ENCODE measurements at regions not wholly inside any gene's neighbourhood (a gene's known extent, or its start where the extent isn't known, plus 50 kb on each side); places are given as distances from the start of the nearest gene placed in this dataset.

DNA sequence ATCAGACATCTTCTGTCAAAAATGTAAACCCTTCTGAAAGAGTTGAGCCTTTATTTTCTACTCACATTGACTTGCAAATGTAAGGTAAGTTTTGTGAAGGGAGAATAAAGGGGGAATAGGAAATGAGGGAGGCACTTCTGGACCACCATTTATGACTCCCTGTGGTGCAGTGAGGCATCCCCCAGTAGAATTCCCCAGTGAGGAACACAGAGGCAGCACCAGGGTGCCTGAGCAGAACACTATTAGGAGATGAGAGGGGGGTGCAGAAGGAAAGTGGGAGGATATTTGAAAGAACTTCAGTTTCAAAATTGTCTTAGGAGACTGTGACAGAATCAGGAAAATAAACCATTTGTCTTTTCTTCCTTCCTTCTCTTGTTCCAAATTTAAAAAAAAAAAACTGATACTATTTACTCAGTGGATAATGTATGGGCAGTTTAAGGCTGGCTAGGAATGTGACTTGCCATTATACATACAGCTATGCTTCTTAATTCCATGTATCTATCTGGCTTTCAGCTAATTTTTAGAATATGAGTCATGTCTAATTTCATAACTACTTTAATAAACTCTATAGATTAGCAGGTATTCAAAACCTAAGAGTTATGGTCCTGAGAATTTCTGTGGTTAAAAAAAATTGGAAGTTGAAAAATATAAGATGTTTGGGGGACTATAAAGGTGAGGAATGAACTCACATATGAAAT lies 478.1 kb upstream of the CHAC2 start:
- FAIRE-seq: no peak

DNA sequence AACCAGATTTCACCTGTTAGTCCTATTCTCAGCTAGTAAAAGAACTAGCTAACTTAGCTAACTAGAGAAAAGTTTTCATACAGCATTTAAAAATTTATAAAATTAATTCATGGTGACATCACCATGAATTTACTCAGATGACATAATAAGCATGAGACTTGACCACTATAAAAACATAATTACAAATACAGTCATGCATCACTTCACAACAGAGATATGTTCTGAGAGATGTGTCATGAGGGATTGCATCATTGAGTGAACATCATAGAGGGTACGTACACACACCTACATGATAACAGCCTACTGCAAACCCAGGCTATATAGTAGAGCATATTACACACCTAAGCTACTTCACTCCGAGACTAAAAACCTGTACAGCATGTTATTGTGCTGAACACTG lies 481.3 kb upstream of the CHAC2 start:
- FAIRE-seq (no peak), DNase-seq (ENCODE audit: low read depth in 1 of 2, low spot score in 1 of 2) (no peak), ATAC-seq (no peak)
- H3K9me3 ChIP-seq: no peaks in the 10 kb centered on the region
- H3K27ac ChIP-seq: no peak overlapping the region
- POLR2A ChIA-PET: no interaction called here
- CTCF ChIA-PET: interaction anchor here (0.5 kb wide), 1 partner anchor 183 kb away, joined by 3 read pairs; no protein-coding TSS in a partner anchor
- H3K4me3 ChIP-seq: no peak overlapping the region
- 25% methylated on average over 2 of the region's 2 CpGs for WGBS (ENCODE audit: missing lambda C conversion rate)
- H3K4me2 ChIP-seq: no peak overlapping the region
- no peak for TF ChIP-seq JUN (IDR thresholded peaks at IDR 0.05)
- TF ChIP-seq ZC3H11A (IDR thresholded peaks at IDR 0.05): no peak
- TF ChIP-seq, protein P1, sequence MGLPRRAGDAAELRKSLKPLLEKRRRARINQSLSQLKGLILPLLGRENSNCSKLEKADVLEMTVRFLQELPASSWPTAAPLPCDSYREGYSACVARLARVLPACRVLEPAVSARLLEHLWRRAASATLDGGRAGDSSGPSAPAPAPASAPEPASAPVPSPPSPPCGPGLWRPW (IDR thresholded peaks at IDR 0.05): no peak
- no peak for TF ChIP-seq MYC (IDR thresholded peaks at IDR 0.05; ENCODE audit: borderline replicate concordance, low read length)
- no peak for TF ChIP-seq FOSB (CRISPR knock-in tag; IDR thresholded peaks at IDR 0.05)
- no peak for TF ChIP-seq KDM5A (IDR thresholded peaks at IDR 0.05)
- no peak for TF ChIP-seq ESRRA (IDR thresholded peaks at IDR 0.05; ENCODE audit: borderline replicate concordance, low read length)
- no peak for TF ChIP-seq CBX8 (IDR thresholded peaks at IDR 0.05)
- TF ChIP-seq ZFP36 (IDR thresholded peaks at IDR 0.05; ENCODE audit: borderline replicate concordance, partially characterized antibody): no peak
- no peak for TF ChIP-seq CHD2 (IDR thresholded peaks at IDR 0.05; ENCODE audit: low read length, partially characterized antibody)
- TF ChIP-seq POLR2AphosphoS2 (conservative IDR thresholded peaks at IDR 0.05; ENCODE audit: low read length): no peak
- no peak for TF ChIP-seq SREBF2 (IDR thresholded peaks at IDR 0.05)
- TF ChIP-seq CHD4 (IDR thresholded peaks at IDR 0.05; ENCODE audit: borderline replicate concordance): no peak
- TF ChIP-seq FOXS1 (CRISPR knock-in tag; IDR thresholded peaks at IDR 0.05): no peak
- H3K4me1 ChIP-seq: no peaks in the 10 kb centered on the region

More for the DNA sequence above, 478.1 kb upstream of the CHAC2 start:
- ChIA-PET CTCF (no interaction called here), POLR2A (no interaction called here)
- no peaks in the 10 kb centered on the region for H3K9me3 ChIP-seq
- DNase-seq (ENCODE audit: low read depth in 1 of 2, low spot score in 1 of 2) (no peak), ATAC-seq (no peak)
- no peak overlapping the region for H3K27ac ChIP-seq
- H3K4me1 ChIP-seq: no peaks in the 10 kb centered on the region
- no peak overlapping the region for H3K4me2 ChIP-seq
- TF ChIP-seq SMC3 (IDR thresholded peaks at IDR 0.05) (no peak), JUNB (IDR thresholded peaks at IDR 0.05) (no peak), RARB (CRISPR knock-in tag; IDR thresholded peaks at IDR 0.05) (no peak), ZFP36 (IDR thresholded peaks at IDR 0.05; ENCODE audit: borderline replicate concordance, partially characterized antibody) (no peak), NR3C1 (IDR thresholded peaks at IDR 0.05) (no peak), CHD2 (IDR thresholded peaks at IDR 0.05; ENCODE audit: low read length, partially characterized antibody) (no peak), HOXB13 (CRISPR knock-in tag; IDR thresholded peaks at IDR 0.05; ENCODE audit: low read depth) (no peak)
- TF ChIP-seq, protein P2, sequence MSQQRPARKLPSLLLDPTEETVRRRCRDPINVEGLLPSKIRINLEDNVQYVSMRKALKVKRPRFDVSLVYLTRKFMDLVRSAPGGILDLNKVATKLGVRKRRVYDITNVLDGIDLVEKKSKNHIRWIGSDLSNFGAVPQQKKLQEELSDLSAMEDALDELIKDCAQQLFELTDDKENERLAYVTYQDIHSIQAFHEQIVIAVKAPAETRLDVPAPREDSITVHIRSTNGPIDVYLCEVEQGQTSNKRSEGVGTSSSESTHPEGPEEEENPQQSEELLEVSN (IDR thresholded peaks at IDR 0.05; ENCODE audit: borderline replicate concordance, low read depth): no peak
- TF ChIP-seq, protein P3, sequence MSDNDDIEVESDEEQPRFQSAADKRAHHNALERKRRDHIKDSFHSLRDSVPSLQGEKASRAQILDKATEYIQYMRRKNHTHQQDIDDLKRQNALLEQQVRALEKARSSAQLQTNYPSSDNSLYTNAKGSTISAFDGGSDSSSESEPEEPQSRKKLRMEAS (IDR thresholded peaks at IDR 0.05): no peak
- no peak overlapping the region for H3K4me3 ChIP-seq

DNA sequence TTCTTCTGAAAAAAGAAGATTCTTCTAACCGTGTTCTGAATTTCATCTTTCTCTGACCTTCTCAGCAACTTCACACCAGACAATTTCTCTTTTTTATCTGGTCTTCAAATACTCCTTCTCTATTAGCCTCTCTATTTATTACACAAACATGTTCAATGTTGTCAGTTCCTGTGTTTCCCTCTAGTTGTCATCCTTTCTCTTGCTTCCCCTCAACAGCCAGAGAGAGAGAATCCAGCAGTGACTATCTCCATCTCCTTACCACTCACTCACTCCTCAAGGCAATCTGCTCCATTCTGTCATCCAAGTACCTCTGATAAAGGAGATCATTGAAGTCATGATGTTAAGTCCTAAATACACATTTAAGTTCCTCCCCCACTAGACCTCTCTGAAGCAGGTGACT lies 491.9 kb upstream of the CHAC2 start:
- peaks cover 4% of the 10 kb centered on the region; the same call in 2 of the 3 replicates for H3K9me3 ChIP-seq
- no peaks in the 10 kb centered on the region for H3K4me1 ChIP-seq
- ChIA-PET CTCF (no interaction called here), POLR2A (no interaction called here)
- ATAC-seq: no peak
- no peak overlapping the region for H3K4me2 ChIP-seq
- DNase-seq (ENCODE audit: low read depth in 1 of 2, low spot score in 1 of 2): no peak
- H3K4me3 ChIP-seq: no peak overlapping the region
- no peak for FAIRE-seq
- TF ChIP-seq, protein P2 (IDR thresholded peaks at IDR 0.05; ENCODE audit: borderline replicate concordance, low read depth): no peak
- no peak overlapping the region for H3K27ac ChIP-seq
- 5% methylated on average over 1 of the region's 1 CpG for WGBS (ENCODE audit: missing lambda C conversion rate)

Measured in A549 (cell line).